H1 (cell line): ENCODE measurements at regions not wholly inside any gene's neighbourhood (a gene's known extent, or its start where the extent isn't known, plus 50 kb on each side); places are given as distances from the start of the nearest gene placed in this dataset.

Source experiments
- CTCF ChIA-PET: fragments of 300-600 bp; sonication (Branson Sonifier 250); formaldehyde crosslinking; loops from one replicate; lab custom pipeline; 2021; ENCODE audit not compliant: partially characterized antibody; lab: Charles Lee
- POLR2A ChIA-PET: fragments of 300-600 bp; sonication (Branson Sonifier 250); formaldehyde crosslinking; loops from one replicate; lab custom pipeline; 2021; ENCODE audit warnings: inconsistent platforms; ENCODE audit not compliant: partially characterized antibody; lab: Charles Lee
- DNase-seq, 2 experiments: peaks; one replicate each; pipeline versions ENCODE4 v3.0.0 to v3.0.0-alpha.2; 2010 to 2022; ENCODE audit warnings: low spot score in 2 of 2, low read depth in 1 of 2, mixed read lengths in 1 of 2
- FAIRE-seq: peaks from 2 replicates; lab custom pipeline; 2011; peaks lifted over from hg19 to GRCh38; lab: Jason Lieb, UNC
- H2AFZ ChIP-seq: 2 replicates; pipeline ENCODE4 v1.8.1; 2012; ENCODE audit warnings: low read length, inconsistent platforms
- H2AK5ac ChIP-seq: 2 replicates; pipeline ENCODE4 v1.6.1; 2013; ENCODE audit warnings: low read depth, low read length
- H2BK120ac ChIP-seq: replicated peaks from 2 replicates; pipeline ENCODE3; 2013; ENCODE audit warnings: low read depth, low read length, inconsistent platforms
- H2BK12ac ChIP-seq: 2 replicates; pipeline ENCODE4 v1.6.1; 2013; ENCODE audit warnings: low read depth, low read length
- H2BK15ac ChIP-seq: 2 replicates; pipeline ENCODE4 v1.6.1; 2013; ENCODE audit warnings: low read length
- H2BK20ac ChIP-seq: 2 replicates; pipeline ENCODE4 v1.6.1; 2013; ENCODE audit warnings: low read length
- H2BK5ac ChIP-seq: 2 replicates; pipeline ENCODE4 v1.6.1; 2013; ENCODE audit warnings: low read depth, low read length
- H3K14ac ChIP-seq: 2 replicates; pipeline ENCODE4 v1.6.1; 2013; ENCODE audit warnings: inconsistent platforms; ENCODE audit not compliant: insufficient read length
- H3K18ac ChIP-seq: 2 replicates; pipeline ENCODE4 v1.6.1; 2013; ENCODE audit warnings: low read length; ENCODE audit errors: extremely low read depth
- H3K23ac ChIP-seq: 2 replicates; pipeline ENCODE4 v1.6.1; 2013; ENCODE audit warnings: inconsistent platforms; ENCODE audit not compliant: insufficient read length
- H3K23me2 ChIP-seq: 2 replicates; pipeline ENCODE4 v1.6.1; 2013; ENCODE audit warnings: low read depth, low read length
- H3K27ac ChIP-seq: 2 replicates; pipeline ENCODE4 v1.6.1; 2011; ENCODE audit warnings: low read depth, low read length, inconsistent platforms
- H3K27me3 ChIP-seq, 4 experiments: replicated peaks in 1 of 4; 1 replicate in 1 of 4; 2 replicates in 3 of 4; pipeline versions ENCODE4 v1.6.1 to v1.8.1; 2011 to 2013; ENCODE audit warnings: low read length in 3 of 4, mild to moderate bottlenecking in 3 of 4, inconsistent platforms in 2 of 4, mixed read lengths in 2 of 4, moderate library complexity in 1 of 4; ENCODE audit not compliant: control insufficient read depth in 3 of 4, insufficient read depth in 3 of 4; ENCODE audit errors: extremely low read depth in 1 of 4
- H3K36me3 ChIP-seq, 4 experiments: 2 replicates each; pipeline versions ENCODE4 v1.6.1 to v1.8.1; 2011 to 2013; ENCODE audit warnings: mild to moderate bottlenecking in 4 of 4, low read length in 3 of 4, moderate library complexity in 2 of 4, control low read depth in 1 of 4, inconsistent platforms in 1 of 4; ENCODE audit not compliant: insufficient read depth in 4 of 4, control insufficient read depth in 2 of 4
- H3K4ac ChIP-seq: replicated peaks from 2 replicates; pipeline ENCODE3; 2013; ENCODE audit warnings: low read length, low read depth, mixed read lengths, inconsistent platforms; ENCODE audit not compliant: insufficient read length
- H3K4me1 ChIP-seq, 4 experiments: replicated peaks in 1 of 4; 1 replicate in 1 of 4; 2 replicates in 3 of 4; pipeline versions ENCODE4 v1.6.1 to v1.8.1; 2011 to 2013; ENCODE audit warnings: low read length in 3 of 4, inconsistent platforms in 2 of 4, mixed read lengths in 1 of 4; ENCODE audit not compliant: insufficient read depth in 4 of 4, control insufficient read depth in 3 of 4
- H3K4me2 ChIP-seq, 2 experiments: 2 replicates each; pipeline versions ENCODE4 v1.6.1 to v1.8.1; 2011 to 2013; ENCODE audit warnings: low read depth in 2 of 2, low read length in 2 of 2, control low read depth in 1 of 2, inconsistent platforms in 1 of 2, mild to moderate bottlenecking in 1 of 2; ENCODE audit not compliant: insufficient read depth in 1 of 2
- H3K4me3 ChIP-seq, 4 experiments: fragments of 200-600, 300-600 bp in 1 of 4; sonication (generic), shearing (Covaris generic), sonication (Bioruptor Twin) in 1 of 4; 2 replicates each; pipeline versions ENCODE4 v1.5.1 to v1.8.1; 2011 to 2016; ENCODE audit warnings: low read length in 4 of 4, low read depth in 3 of 4, control low read depth in 2 of 4, inconsistent platforms in 2 of 4, mild to moderate bottlenecking in 2 of 4, mixed read lengths in 1 of 4, moderate library complexity in 1 of 4; ENCODE audit not compliant: insufficient read depth in 2 of 4; ENCODE audit errors: extremely low read depth in 1 of 4
- H3K56ac ChIP-seq: replicated peaks from 2 replicates; pipeline ENCODE3; 2013; ENCODE audit warnings: low read depth, mild to moderate bottlenecking, mixed read lengths, low read length, inconsistent platforms; ENCODE audit not compliant: insufficient read length
- H3K79me1 ChIP-seq: 2 replicates; pipeline ENCODE4 v1.6.1; 2013; ENCODE audit warnings: low read depth, low read length, control low read depth
- H3K79me2 ChIP-seq, 2 experiments: 2 replicates each; pipeline versions ENCODE4 v1.6.1 to v1.8.1; 2012 to 2013; ENCODE audit warnings: low read length in 2 of 2, mild to moderate bottlenecking in 2 of 2, inconsistent platforms in 1 of 2; ENCODE audit not compliant: insufficient read depth in 2 of 2, control insufficient read depth in 1 of 2
- H3K9ac ChIP-seq, 4 experiments: replicated peaks in 1 of 4; 1 replicate in 1 of 4; 2 replicates in 3 of 4; pipeline versions ENCODE4 v1.6.1 to v1.8.1; 2011 to 2013; ENCODE audit warnings: low read depth in 3 of 4, low read length in 3 of 4, control low read depth in 2 of 4, mild to moderate bottlenecking in 2 of 4, moderate library complexity in 2 of 4, inconsistent platforms in 1 of 4; ENCODE audit errors: extremely low read depth in 1 of 4
- H3K9me3 ChIP-seq, 2 experiments: 2 replicates each; pipeline versions ENCODE4 v1.6.1 to v1.8.1; 2012 to 2013; ENCODE audit warnings: mild to moderate bottlenecking in 2 of 2, moderate library complexity in 2 of 2, control low read depth in 1 of 2, inconsistent platforms in 1 of 2, low read depth in 1 of 2, low read length in 1 of 2, mixed read lengths in 1 of 2; ENCODE audit not compliant: insufficient read depth in 2 of 2
- H4K20me1 ChIP-seq, 2 experiments: replicated peaks in 1 of 2; 2 replicates each; pipeline versions ENCODE3 to v1.8.1; 2011 to 2013; ENCODE audit warnings: inconsistent platforms in 2 of 2, low read length in 2 of 2, mild to moderate bottlenecking in 1 of 2; ENCODE audit not compliant: insufficient read depth in 2 of 2, control insufficient read depth in 1 of 2
- H4K5ac ChIP-seq: 2 replicates; pipeline ENCODE4 v1.6.1; 2013; ENCODE audit warnings: low read length, low read depth, mixed read lengths, inconsistent platforms; ENCODE audit not compliant: insufficient read length
- H4K8ac ChIP-seq: 2 replicates; pipeline ENCODE4 v1.8.0; 2013; ENCODE audit warnings: mild to moderate bottlenecking, moderate library complexity, low read length, inconsistent platforms; ENCODE audit not compliant: insufficient read depth; ENCODE audit errors: extremely low read depth
- H4K91ac ChIP-seq: replicated peaks from 2 replicates; pipeline ENCODE3; 2013; ENCODE audit warnings: low read length, mixed read lengths, inconsistent platforms; ENCODE audit not compliant: insufficient read length
- NRF1 ChIP-seq: IDR thresholded peaks from 2 replicates; pipeline ENCODE4 v1.6.1; 2011; ENCODE audit warnings: mild to moderate bottlenecking, low read depth, low read length, improper control_type of control experiment
- SAP30 ChIP-seq: fragments of 300-600 bp; sonication (generic); IDR thresholded peaks from 2 replicates; pipeline ENCODE4 v1.7.1; 2012; ENCODE audit warnings: low read length, moderate library complexity, mild to moderate bottlenecking, inconsistent platforms; ENCODE audit not compliant: insufficient read depth, insufficient replicate concordance
- SP1 ChIP-seq: IDR thresholded peaks from 2 replicates; pipeline ENCODE4 v1.6.1; 2011; ENCODE audit warnings: low read depth, low read length

- TF ChIP-seq SAP30 (no peak), SP1 (no peak), NRF1 (no peak)
- peaks cover 3% of the 10 kb centered on the region in 2 experiments; a peak in 3 of 4 replicates for H3K9me3 ChIP-seq
- ChIA-PET CTCF (no interaction called here), POLR2A (no interaction called here)
- H3K23me2 ChIP-seq, result no peaks in the 10 kb centered on the region
- H3K79me2 ChIP-seq, result no peaks in the 10 kb centered on the region
- no peak overlapping the region for H3K14ac ChIP-seq
- no peak overlapping the region for H3K18ac ChIP-seq
- no peak overlapping the region for H3K4me2 ChIP-seq
- no peaks in the 10 kb centered on the region for H3K36me3 ChIP-seq
- H3K23ac ChIP-seq, result no peak overlapping the region
- FAIRE-seq, result no peak
- no peak overlapping the region for H2BK15ac ChIP-seq
- no peak overlapping the region for H3K9ac ChIP-seq
- H2BK5ac ChIP-seq, result no peak overlapping the region
- H3K56ac ChIP-seq, result no peak overlapping the region
- H2BK20ac ChIP-seq, result no peak overlapping the region
- no peaks in the 10 kb centered on the region for H3K79me1 ChIP-seq
- no peaks in the 10 kb centered on the region for H4K20me1 ChIP-seq
- no peak for DNase-seq
- no peak overlapping the region for H3K4ac ChIP-seq
- H4K8ac ChIP-seq, result no peak overlapping the region
- no peaks in the 10 kb centered on the region for H3K27me3 ChIP-seq
- no peak overlapping the region for H2BK12ac ChIP-seq
- H4K91ac ChIP-seq, result no peak overlapping the region
- H2BK120ac ChIP-seq, result no peak overlapping the region
- no peak overlapping the region for H3K4me3 ChIP-seq
- no peak overlapping the region for H3K27ac ChIP-seq
- H4K5ac ChIP-seq, result no peak overlapping the region
- H3K4me1 ChIP-seq, result no peaks in the 10 kb centered on the region
- no peak overlapping the region for H2AK5ac ChIP-seq
- no peak overlapping the region for H2AFZ ChIP-seq
Observed at GRCh38 chr1:217181756-217182155, 449.1 kb downstream of the GPATCH2 start.
